Fibroblast of mammary gland (primary cell): ENCODE measurements at regions not wholly inside any gene's neighbourhood (a gene's known extent, or its start where the extent isn't known, plus 50 kb on each side); places are given as distances from the start of the nearest gene placed in this dataset.

Experiments used
- DNase-seq: peaks from one replicate; pipeline ENCODE4 v3.0.0-alpha.2; 2010; ENCODE audit warnings: low read depth
- H3K4me3 ChIP-seq: 2 replicates; pipeline ENCODE4 v1.5.1; 2011; ENCODE audit warnings: low read depth, mild to moderate bottlenecking, low read length, moderate library complexity; ENCODE audit not compliant: control insufficient read depth
- TF ChIP-seq, protein P1 (sequence below): conservative IDR thresholded peaks from 2 replicates; pipeline ENCODE4 v1.5.1; 2011; ENCODE audit warnings: low read depth, low read length, inconsistent platforms; ENCODE audit not compliant: control insufficient read depth, insufficient read depth

DNA sequence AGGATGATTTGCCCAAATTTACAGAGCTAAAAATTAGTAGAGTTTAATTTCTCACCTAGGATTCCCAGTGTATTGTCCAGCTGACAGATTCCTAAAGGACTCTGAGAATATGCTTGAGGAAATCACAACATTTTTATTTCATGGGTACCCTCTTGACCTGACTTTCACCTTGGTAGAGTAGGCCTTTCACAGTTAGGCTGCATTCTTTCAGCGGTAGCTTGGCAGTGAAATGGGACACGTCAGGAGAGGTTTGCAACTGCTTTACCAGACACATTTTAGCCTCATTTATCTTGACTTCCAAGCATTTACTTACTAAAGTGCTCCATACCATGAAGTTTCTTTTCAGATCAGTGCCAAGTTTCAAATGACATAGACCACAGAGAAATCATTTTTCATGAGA lies 937.9 kb upstream of the LRRTM1 start:
- H3K4me3 ChIP-seq, result no peak overlapping the region
- no peak for DNase-seq
- TF ChIP-seq, protein P1, sequence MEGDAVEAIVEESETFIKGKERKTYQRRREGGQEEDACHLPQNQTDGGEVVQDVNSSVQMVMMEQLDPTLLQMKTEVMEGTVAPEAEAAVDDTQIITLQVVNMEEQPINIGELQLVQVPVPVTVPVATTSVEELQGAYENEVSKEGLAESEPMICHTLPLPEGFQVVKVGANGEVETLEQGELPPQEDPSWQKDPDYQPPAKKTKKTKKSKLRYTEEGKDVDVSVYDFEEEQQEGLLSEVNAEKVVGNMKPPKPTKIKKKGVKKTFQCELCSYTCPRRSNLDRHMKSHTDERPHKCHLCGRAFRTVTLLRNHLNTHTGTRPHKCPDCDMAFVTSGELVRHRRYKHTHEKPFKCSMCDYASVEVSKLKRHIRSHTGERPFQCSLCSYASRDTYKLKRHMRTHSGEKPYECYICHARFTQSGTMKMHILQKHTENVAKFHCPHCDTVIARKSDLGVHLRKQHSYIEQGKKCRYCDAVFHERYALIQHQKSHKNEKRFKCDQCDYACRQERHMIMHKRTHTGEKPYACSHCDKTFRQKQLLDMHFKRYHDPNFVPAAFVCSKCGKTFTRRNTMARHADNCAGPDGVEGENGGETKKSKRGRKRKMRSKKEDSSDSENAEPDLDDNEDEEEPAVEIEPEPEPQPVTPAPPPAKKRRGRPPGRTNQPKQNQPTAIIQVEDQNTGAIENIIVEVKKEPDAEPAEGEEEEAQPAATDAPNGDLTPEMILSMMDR, result no peak

DNA sequence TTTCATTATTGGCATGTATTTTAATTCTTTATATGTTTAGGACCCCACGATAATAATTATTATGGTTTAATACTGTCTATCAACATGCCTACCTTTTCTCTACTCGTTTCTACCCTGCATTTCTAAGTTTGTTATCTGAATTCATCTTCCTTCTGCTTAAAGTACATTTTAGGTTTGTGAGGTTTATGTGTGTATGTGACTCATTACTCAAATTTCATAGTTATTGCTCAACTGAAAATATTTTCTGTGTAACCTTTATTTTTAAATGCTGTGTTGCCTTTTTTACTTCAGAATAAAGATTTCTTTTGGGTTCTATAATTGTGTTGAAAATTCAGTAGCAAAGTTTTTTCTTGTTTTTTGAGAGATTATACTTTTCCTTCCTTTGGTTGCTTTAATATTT lies 933.9 kb upstream of the LRRTM1 start:
- no peak overlapping the region for H3K4me3 ChIP-seq
- no peak for DNase-seq
- TF ChIP-seq, protein P1, result no peak

DNA sequence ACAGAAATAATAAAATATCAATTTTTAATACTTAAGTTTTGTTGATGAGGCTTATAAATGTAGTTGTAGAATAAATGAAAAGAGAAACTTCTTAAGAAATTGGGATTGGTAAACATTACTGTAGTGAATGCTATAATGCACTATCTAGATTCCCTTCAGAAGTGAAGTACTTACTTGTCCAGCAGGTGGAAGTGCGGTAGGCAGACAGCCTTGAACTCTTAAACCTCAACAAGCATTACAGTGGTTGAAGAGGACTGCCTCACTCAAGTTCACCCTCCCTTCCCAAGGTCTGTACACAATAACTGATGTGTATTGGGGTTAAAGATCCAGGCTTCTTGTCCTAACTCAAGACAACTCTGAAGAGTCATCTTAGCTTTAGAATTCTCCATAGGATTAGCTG lies 931.0 kb upstream of the LRRTM1 start:
- TF ChIP-seq, protein P1, result no peak
- DNase-seq, result no peak
- H3K4me3 ChIP-seq, result no peak overlapping the region

DNA sequence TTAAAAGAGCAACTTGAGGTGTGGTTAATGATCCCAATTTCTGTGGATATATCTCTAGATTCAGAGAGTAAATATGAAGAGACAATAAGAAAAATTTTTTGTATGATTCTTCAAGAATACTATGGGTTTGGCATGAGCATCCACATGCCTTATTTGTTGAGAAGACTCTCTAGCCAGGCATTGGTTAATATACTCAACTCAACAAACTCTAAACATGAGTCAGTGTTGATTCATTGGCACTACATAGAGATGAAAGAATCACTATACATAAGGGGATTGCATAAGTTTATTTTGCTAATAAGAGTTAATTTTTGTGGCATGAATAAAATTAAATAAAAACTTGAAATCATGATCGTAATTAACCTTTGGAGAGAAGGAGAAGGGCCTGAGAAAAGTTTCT lies 930.2 kb upstream of the LRRTM1 start:
- TF ChIP-seq, protein P1, result no peak
- no peak for DNase-seq
- H3K4me3 ChIP-seq, result no peak overlapping the region

DNA sequence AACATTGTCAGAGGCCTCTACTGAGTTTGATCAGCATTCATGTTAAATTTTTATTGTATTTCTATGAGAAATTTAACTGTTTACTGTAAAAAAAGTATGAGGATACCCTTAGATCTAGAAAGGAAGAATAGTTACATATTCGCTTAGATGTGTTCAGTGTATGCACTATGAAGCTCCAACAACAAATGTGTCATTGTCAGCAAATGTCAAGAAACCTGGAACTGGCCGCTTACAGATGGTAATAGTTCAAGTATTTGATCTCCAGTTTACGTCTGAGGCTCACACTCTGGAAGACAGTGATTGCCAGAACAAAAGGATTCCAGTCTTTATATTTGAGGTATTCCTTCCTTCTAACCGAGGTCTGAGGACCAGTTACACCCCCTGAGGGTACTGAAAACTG lies 921.2 kb upstream of the LRRTM1 start:
- no peak for DNase-seq
- TF ChIP-seq, protein P1, result no peak

DNA sequence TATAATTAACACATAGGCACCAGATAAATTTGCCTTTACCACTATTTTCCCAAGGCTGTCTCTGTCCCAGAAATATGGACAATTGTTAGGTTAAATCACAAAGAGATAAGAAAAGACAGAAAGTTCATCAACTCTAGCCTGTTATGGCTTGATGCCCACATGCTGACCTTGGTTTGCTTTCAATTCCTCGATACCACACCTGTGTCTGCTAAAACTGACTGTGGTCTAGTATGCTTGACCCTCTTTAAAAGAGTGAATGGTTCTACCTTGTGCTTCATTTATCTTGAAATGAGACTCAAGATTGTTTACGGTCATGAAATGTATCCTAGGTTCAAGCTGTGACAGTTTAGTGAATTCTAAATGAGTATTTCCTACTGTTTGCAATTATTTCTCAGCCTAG lies 909.0 kb upstream of the LRRTM1 start:
- TF ChIP-seq, protein P1, result no peak
- H3K4me3 ChIP-seq, result no peak overlapping the region
- no peak for DNase-seq

More for the DNA sequence above, 921.2 kb upstream of the LRRTM1 start:
- no peak overlapping the region for H3K4me3 ChIP-seq

DNA sequence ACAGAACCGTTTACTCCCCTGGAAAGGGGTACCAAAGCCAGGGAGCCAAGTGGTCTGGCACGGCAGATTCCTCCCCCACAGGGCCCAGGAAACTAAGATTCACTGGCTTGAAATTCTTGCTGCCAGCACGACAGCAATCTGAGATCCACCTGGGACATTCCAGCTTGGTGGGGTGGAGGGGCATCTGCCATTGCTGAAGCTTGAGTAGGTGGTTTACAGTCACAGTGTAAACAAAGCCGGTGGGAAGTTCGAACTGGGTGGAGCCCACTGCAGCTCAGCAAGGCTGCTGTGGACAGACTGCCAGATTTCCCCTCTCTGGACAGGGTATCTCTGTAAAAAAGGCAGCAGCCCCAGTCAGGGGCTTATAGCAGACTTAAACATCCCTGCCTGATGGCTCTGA lies 901.7 kb upstream of the LRRTM1 start:
- TF ChIP-seq, protein P1, result no peak
- no peak overlapping the region for H3K4me3 ChIP-seq

More for the DNA sequence above, 901.7 kb upstream of the LRRTM1 start:
- no peak for DNase-seq
